NT2/D1 (cell line): ENCODE measurements at regions not wholly inside any gene's neighbourhood (a gene's known extent, or its start where the extent isn't known, plus 50 kb on each side); places are given as distances from the start of the nearest gene placed in this dataset.

ENCODE experiments used
- DNase-seq: peaks from one replicate; pipeline ENCODE4 v3.0.0-alpha.2; 2011; ENCODE audit warnings: low read depth, low spot score
- H3K27me3 ChIP-seq: 2 replicates; pipeline ENCODE4 v1.6.0; 2011; ENCODE audit warnings: mild to moderate bottlenecking; ENCODE audit not compliant: insufficient read length, insufficient read depth
- H3K36me3 ChIP-seq: 2 replicates; pipeline ENCODE4 v1.6.1; 2011; ENCODE audit warnings: mild to moderate bottlenecking, low read length, mixed read lengths; ENCODE audit not compliant: insufficient read depth, insufficient read length
- H3K4me1 ChIP-seq: 2 replicates; pipeline ENCODE4 v1.5.1; 2011; ENCODE audit not compliant: insufficient read depth, insufficient read length
- H3K4me3 ChIP-seq: 2 replicates; pipeline ENCODE4 v1.5.1; 2011; ENCODE audit warnings: low read depth; ENCODE audit not compliant: insufficient read length
- H3K9ac ChIP-seq: 2 replicates; pipeline ENCODE4 v1.6.0; 2011; ENCODE audit warnings: low read depth; ENCODE audit not compliant: insufficient read length
- H3K9me3 ChIP-seq: 2 replicates; pipeline ENCODE4 v1.5.1; 2011; ENCODE audit warnings: mild to moderate bottlenecking, low read length; ENCODE audit not compliant: insufficient read depth
- SUZ12 ChIP-seq: IDR thresholded peaks from 2 replicates; pipeline ENCODE4 v1.6.1; 2011; ENCODE audit not compliant: insufficient read length, insufficient read depth; ENCODE audit errors: extremely low read depth
- YY1 ChIP-seq: IDR thresholded peaks from 2 replicates; pipeline ENCODE4 v1.6.1; 2011; ENCODE audit not compliant: insufficient read length, insufficient read depth
- ZNF274 ChIP-seq: IDR thresholded peaks from 2 replicates; pipeline ENCODE4 v1.6.1; 2011; ENCODE audit warnings: mild to moderate bottlenecking, low read depth, low read length

GRCh38 chr7:67843615-67844014 lies 847.0 kb downstream of the TYW1 start:
- TF ChIP-seq YY1 (no peak), SUZ12 (no peak), ZNF274 (no peak)
- no peaks in the 10 kb centered on the region for H3K4me1 ChIP-seq
- no peaks in the 10 kb centered on the region for H3K36me3 ChIP-seq
- no peak for DNase-seq
- no peak overlapping the region for H3K9ac ChIP-seq
- H3K9me3 ChIP-seq: no peaks in the 10 kb centered on the region
- H3K27me3 ChIP-seq: no peaks in the 10 kb centered on the region
- H3K4me3 ChIP-seq: no peak overlapping the region

GRCh38 chr7:67847092-67847787 lies 850.6 kb downstream of the TYW1 start:
- Histone ChIP-seq H3K36me3 (no peaks in the 10 kb centered on the region), H3K9me3 (no peaks in the 10 kb centered on the region; the same call in 1 of the 2 replicates), H3K4me1 (no peaks in the 10 kb centered on the region), H3K27me3 (no peaks in the 10 kb centered on the region), H3K9ac (no peak overlapping the region), H3K4me3 (no peak overlapping the region)
- DNase-seq: no peak
- TF ChIP-seq YY1: no peak
- no peak for TF ChIP-seq ZNF274
- TF ChIP-seq SUZ12: no peak

- TF ChIP-seq SUZ12: no peak
- TF ChIP-seq ZNF274: no peak
- TF ChIP-seq YY1: no peak
- no peaks in the 10 kb centered on the region for H3K4me1 ChIP-seq
- no peak overlapping the region for H3K9ac ChIP-seq
- no peak for DNase-seq
- H3K9me3 ChIP-seq: no peaks in the 10 kb centered on the region; the same call in 1 of the 2 replicates
- H3K27me3 ChIP-seq: no peaks in the 10 kb centered on the region
- no peak overlapping the region for H3K4me3 ChIP-seq
- no peaks in the 10 kb centered on the region for H3K36me3 ChIP-seq
Measured at GRCh38 chr7:67854221-67855178, 857.9 kb downstream of the TYW1 start.

GRCh38 chr7:67855322-67855721 lies 858.7 kb downstream of the TYW1 start:
- Histone ChIP-seq H3K27me3 (no peaks in the 10 kb centered on the region), H3K4me3 (no peak overlapping the region), H3K9me3 (no peaks in the 10 kb centered on the region; the same call in 1 of the 2 replicates), H3K36me3 (no peaks in the 10 kb centered on the region), H3K4me1 (no peaks in the 10 kb centered on the region), H3K9ac (no peak overlapping the region)
- no peak for TF ChIP-seq SUZ12
- no peak for TF ChIP-seq ZNF274
- TF ChIP-seq YY1: no peak
- DNase-seq: no peak

GRCh38 chr7:67856046-67856445 lies 859.4 kb downstream of the TYW1 start:
- no peaks in the 10 kb centered on the region for H3K4me1 ChIP-seq
- no peak overlapping the region for H3K4me3 ChIP-seq
- no peaks in the 10 kb centered on the region for H3K36me3 ChIP-seq
- TF ChIP-seq ZNF274 (no peak), YY1 (no peak), SUZ12 (no peak)
- H3K9me3 ChIP-seq: no peaks in the 10 kb centered on the region
- H3K27me3 ChIP-seq: no peaks in the 10 kb centered on the region
- H3K9ac ChIP-seq: no peak overlapping the region
- DNase-seq: no peak

GRCh38 chr7:67857698-67858097 lies 861.1 kb downstream of the TYW1 start:
- H3K9me3 ChIP-seq: peaks cover 11% of the 10 kb centered on the region; the same call in 1 of the 2 replicates
- H3K4me1 ChIP-seq: no peaks in the 10 kb centered on the region
- no peak for TF ChIP-seq ZNF274
- no peaks in the 10 kb centered on the region for H3K36me3 ChIP-seq
- H3K4me3 ChIP-seq: no peak overlapping the region
- no peak for DNase-seq
- no peaks in the 10 kb centered on the region for H3K27me3 ChIP-seq
- H3K9ac ChIP-seq: no peak overlapping the region

GRCh38 chr7:67858931-67859330 lies 862.3 kb downstream of the TYW1 start:
- Histone ChIP-seq H3K36me3 (no peaks in the 10 kb centered on the region), H3K9me3 (peaks cover 11% of the 10 kb centered on the region; the same call in 1 of the 2 replicates), H3K4me3 (no peak overlapping the region), H3K27me3 (no peaks in the 10 kb centered on the region), H3K9ac (no peak overlapping the region), H3K4me1 (no peaks in the 10 kb centered on the region)
- no peak for DNase-seq
- TF ChIP-seq SUZ12: no peak
- no peak for TF ChIP-seq YY1
- TF ChIP-seq ZNF274: no peak
